H1 (cell line): ENCODE measurements at regions not wholly inside any gene's neighbourhood (a gene's known extent, or its start where the extent isn't known, plus 50 kb on each side); places are given as distances from the start of the nearest gene placed in this dataset.
A peak's percentile ranks its signal among the peaks of the same experiment; 100 is the strongest.

Experiments
- CTCF ChIA-PET: fragments of 300-600 bp; sonication (Branson Sonifier 250); formaldehyde crosslinking; loops from one replicate; lab custom pipeline; 2021; ENCODE audit not compliant: partially characterized antibody; lab: Charles Lee
- POLR2A ChIA-PET: fragments of 300-600 bp; sonication (Branson Sonifier 250); formaldehyde crosslinking; loops from one replicate; lab custom pipeline; 2021; ENCODE audit warnings: inconsistent platforms; ENCODE audit not compliant: partially characterized antibody; lab: Charles Lee
- DNase-seq, 2 experiments: peaks; one replicate each; pipeline versions ENCODE4 v3.0.0 to v3.0.0-alpha.2; 2010 to 2022; ENCODE audit warnings: low spot score in 2 of 2, low read depth in 1 of 2, mixed read lengths in 1 of 2
- FAIRE-seq: peaks from 2 replicates; lab custom pipeline; 2011; peaks lifted over from hg19 to GRCh38; lab: Jason Lieb, UNC
- H2AFZ ChIP-seq: 2 replicates; pipeline ENCODE4 v1.8.1; 2012; ENCODE audit warnings: low read length, inconsistent platforms
- H2AK5ac ChIP-seq: 2 replicates; pipeline ENCODE4 v1.6.1; 2013; ENCODE audit warnings: low read depth, low read length
- H2BK120ac ChIP-seq: replicated peaks from 2 replicates; pipeline ENCODE3; 2013; ENCODE audit warnings: low read depth, low read length, inconsistent platforms
- H2BK12ac ChIP-seq: 2 replicates; pipeline ENCODE4 v1.6.1; 2013; ENCODE audit warnings: low read depth, low read length
- H2BK15ac ChIP-seq: 2 replicates; pipeline ENCODE4 v1.6.1; 2013; ENCODE audit warnings: low read length
- H2BK20ac ChIP-seq: 2 replicates; pipeline ENCODE4 v1.6.1; 2013; ENCODE audit warnings: low read length
- H2BK5ac ChIP-seq: 2 replicates; pipeline ENCODE4 v1.6.1; 2013; ENCODE audit warnings: low read depth, low read length
- H3K14ac ChIP-seq: 2 replicates; pipeline ENCODE4 v1.6.1; 2013; ENCODE audit warnings: inconsistent platforms; ENCODE audit not compliant: insufficient read length
- H3K18ac ChIP-seq: 2 replicates; pipeline ENCODE4 v1.6.1; 2013; ENCODE audit warnings: low read length; ENCODE audit errors: extremely low read depth
- H3K23ac ChIP-seq: 2 replicates; pipeline ENCODE4 v1.6.1; 2013; ENCODE audit warnings: inconsistent platforms; ENCODE audit not compliant: insufficient read length
- H3K23me2 ChIP-seq: 2 replicates; pipeline ENCODE4 v1.6.1; 2013; ENCODE audit warnings: low read depth, low read length
- H3K27ac ChIP-seq: 2 replicates; pipeline ENCODE4 v1.6.1; 2011; ENCODE audit warnings: low read depth, low read length, inconsistent platforms
- H3K27me3 ChIP-seq, 4 experiments: replicated peaks in 1 of 4; 1 replicate in 1 of 4; 2 replicates in 3 of 4; pipeline versions ENCODE4 v1.6.1 to v1.8.1; 2011 to 2013; ENCODE audit warnings: low read length in 3 of 4, mild to moderate bottlenecking in 3 of 4, inconsistent platforms in 2 of 4, mixed read lengths in 2 of 4, moderate library complexity in 1 of 4; ENCODE audit not compliant: control insufficient read depth in 3 of 4, insufficient read depth in 3 of 4; ENCODE audit errors: extremely low read depth in 1 of 4
- H3K36me3 ChIP-seq, 4 experiments: 2 replicates each; pipeline versions ENCODE4 v1.6.1 to v1.8.1; 2011 to 2013; ENCODE audit warnings: mild to moderate bottlenecking in 4 of 4, low read length in 3 of 4, moderate library complexity in 2 of 4, control low read depth in 1 of 4, inconsistent platforms in 1 of 4; ENCODE audit not compliant: insufficient read depth in 4 of 4, control insufficient read depth in 2 of 4
- H3K4ac ChIP-seq: replicated peaks from 2 replicates; pipeline ENCODE3; 2013; ENCODE audit warnings: low read length, low read depth, mixed read lengths, inconsistent platforms; ENCODE audit not compliant: insufficient read length
- H3K4me1 ChIP-seq, 4 experiments: replicated peaks in 1 of 4; 1 replicate in 1 of 4; 2 replicates in 3 of 4; pipeline versions ENCODE4 v1.6.1 to v1.8.1; 2011 to 2013; ENCODE audit warnings: low read length in 3 of 4, inconsistent platforms in 2 of 4, mixed read lengths in 1 of 4; ENCODE audit not compliant: insufficient read depth in 4 of 4, control insufficient read depth in 3 of 4
- H3K4me2 ChIP-seq, 2 experiments: 2 replicates each; pipeline versions ENCODE4 v1.6.1 to v1.8.1; 2011 to 2013; ENCODE audit warnings: low read depth in 2 of 2, low read length in 2 of 2, control low read depth in 1 of 2, inconsistent platforms in 1 of 2, mild to moderate bottlenecking in 1 of 2; ENCODE audit not compliant: insufficient read depth in 1 of 2
- H3K4me3 ChIP-seq, 4 experiments: fragments of 200-600, 300-600 bp in 1 of 4; sonication (generic), shearing (Covaris generic), sonication (Bioruptor Twin) in 1 of 4; 2 replicates each; pipeline versions ENCODE4 v1.5.1 to v1.8.1; 2011 to 2016; ENCODE audit warnings: low read length in 4 of 4, low read depth in 3 of 4, control low read depth in 2 of 4, inconsistent platforms in 2 of 4, mild to moderate bottlenecking in 2 of 4, mixed read lengths in 1 of 4, moderate library complexity in 1 of 4; ENCODE audit not compliant: insufficient read depth in 2 of 4; ENCODE audit errors: extremely low read depth in 1 of 4
- H3K56ac ChIP-seq: replicated peaks from 2 replicates; pipeline ENCODE3; 2013; ENCODE audit warnings: low read depth, mild to moderate bottlenecking, mixed read lengths, low read length, inconsistent platforms; ENCODE audit not compliant: insufficient read length
- H3K79me1 ChIP-seq: 2 replicates; pipeline ENCODE4 v1.6.1; 2013; ENCODE audit warnings: low read depth, low read length, control low read depth
- H3K79me2 ChIP-seq, 2 experiments: 2 replicates each; pipeline versions ENCODE4 v1.6.1 to v1.8.1; 2012 to 2013; ENCODE audit warnings: low read length in 2 of 2, mild to moderate bottlenecking in 2 of 2, inconsistent platforms in 1 of 2; ENCODE audit not compliant: insufficient read depth in 2 of 2, control insufficient read depth in 1 of 2
- H3K9ac ChIP-seq, 4 experiments: replicated peaks in 1 of 4; 1 replicate in 1 of 4; 2 replicates in 3 of 4; pipeline versions ENCODE4 v1.6.1 to v1.8.1; 2011 to 2013; ENCODE audit warnings: low read depth in 3 of 4, low read length in 3 of 4, control low read depth in 2 of 4, mild to moderate bottlenecking in 2 of 4, moderate library complexity in 2 of 4, inconsistent platforms in 1 of 4; ENCODE audit errors: extremely low read depth in 1 of 4
- H3K9me3 ChIP-seq, 2 experiments: 2 replicates each; pipeline versions ENCODE4 v1.6.1 to v1.8.1; 2012 to 2013; ENCODE audit warnings: mild to moderate bottlenecking in 2 of 2, moderate library complexity in 2 of 2, control low read depth in 1 of 2, inconsistent platforms in 1 of 2, low read depth in 1 of 2, low read length in 1 of 2, mixed read lengths in 1 of 2; ENCODE audit not compliant: insufficient read depth in 2 of 2
- H4K20me1 ChIP-seq, 2 experiments: replicated peaks in 1 of 2; 2 replicates each; pipeline versions ENCODE3 to v1.8.1; 2011 to 2013; ENCODE audit warnings: inconsistent platforms in 2 of 2, low read length in 2 of 2, mild to moderate bottlenecking in 1 of 2; ENCODE audit not compliant: insufficient read depth in 2 of 2, control insufficient read depth in 1 of 2
- H4K5ac ChIP-seq: 2 replicates; pipeline ENCODE4 v1.6.1; 2013; ENCODE audit warnings: low read length, low read depth, mixed read lengths, inconsistent platforms; ENCODE audit not compliant: insufficient read length
- H4K8ac ChIP-seq: 2 replicates; pipeline ENCODE4 v1.8.0; 2013; ENCODE audit warnings: mild to moderate bottlenecking, moderate library complexity, low read length, inconsistent platforms; ENCODE audit not compliant: insufficient read depth; ENCODE audit errors: extremely low read depth
- H4K91ac ChIP-seq: replicated peaks from 2 replicates; pipeline ENCODE3; 2013; ENCODE audit warnings: low read length, mixed read lengths, inconsistent platforms; ENCODE audit not compliant: insufficient read length
- BRCA1 ChIP-seq: IDR thresholded peaks from 2 replicates; pipeline ENCODE4 v1.6.1; 2012; ENCODE audit warnings: low read depth, low read length, improper control_type of control experiment
- E2F6 ChIP-seq: IDR thresholded peaks from 2 replicates; pipeline ENCODE4 v1.6.1; 2012; ENCODE audit warnings: inconsistent platforms
- GTF2F1 ChIP-seq: IDR thresholded peaks from 2 replicates; pipeline ENCODE4 v1.6.1; 2012; ENCODE audit warnings: low read depth, low read length, improper control_type of control experiment, borderline replicate concordance
- MAX ChIP-seq: IDR thresholded peaks from 2 replicates; pipeline ENCODE4 v1.6.1; 2012; ENCODE audit warnings: inconsistent platforms
- POLR2A ChIP-seq, 2 experiments: IDR thresholded peaks; 1 replicate in 1 of 2; 2 replicates in 1 of 2; pipeline ENCODE4 v1.6.1; 2011; ENCODE audit warnings: low read depth in 2 of 2, low read length in 2 of 2, mild to moderate bottlenecking in 2 of 2; ENCODE audit errors: control extremely low read depth in 1 of 2
- POLR2AphosphoS5 ChIP-seq: IDR thresholded peaks from 2 replicates; pipeline ENCODE4 v1.6.1; 2011; ENCODE audit warnings: low read depth, low read length
- RAD21 ChIP-seq, 2 experiments: IDR thresholded peaks in 1 of 2; conservative IDR thresholded peaks in 1 of 2; 2 replicates each; pipeline ENCODE4 v1.6.1; 2011; ENCODE audit warnings: low read depth in 2 of 2, low read length in 2 of 2, improper control_type of control experiment in 1 of 2, inconsistent platforms in 1 of 2, mild to moderate bottlenecking in 1 of 2, moderate library complexity in 1 of 2
- SP2 ChIP-seq: IDR thresholded peaks from 2 replicates; pipeline ENCODE4 v1.6.1; 2012; ENCODE audit warnings: mild to moderate bottlenecking, low read length, inconsistent platforms
- TAF1 ChIP-seq: IDR thresholded peaks from 2 replicates; pipeline ENCODE4 v1.6.1; 2011; ENCODE audit warnings: mild to moderate bottlenecking, low read depth, low read length
- TBP ChIP-seq: IDR thresholded peaks from 2 replicates; pipeline ENCODE4 v1.6.1; 2011; ENCODE audit warnings: low read depth, low read length, improper control_type of control experiment
- YY1 ChIP-seq: IDR thresholded peaks from 2 replicates; pipeline ENCODE4 v1.6.1; 2011; ENCODE audit warnings: low read depth, mild to moderate bottlenecking, low read length
- WGBS, 2 experiments: shearing (Covaris generic) in 1 of 2; methylation state at CpG; one replicate each; pipeline versions ENCODE4 v1.1.6 to v1.1.7; 2013 to 2015; ENCODE audit warnings: low lambda C conversion rate in 2 of 2, mixed read lengths in 2 of 2, inconsistent platforms in 1 of 2, low coverage in 1 of 2, missing lambda C conversion rate in 1 of 2; ENCODE audit not compliant: insufficient replicate concordance in 2 of 2, insufficient coverage in 1 of 2, insufficient read length in 1 of 2; ENCODE audit errors: extremely low coverage in 1 of 2, missing lambda C conversion rate in 1 of 2; 5-methylcytosine and 5-hydroxymethylcytosine counted together

GRCh38 chr10:131452926-131453720, 141.6 kb upstream of the TCERG1L start:
- Histone ChIP-seq H3K27me3 (peaks cover 0 to 7% (median 0%) of the 10 kb centered on the region in 4 experiments; a peak in 3 of 7 replicates), H3K23ac (no peak overlapping the region), H2BK120ac (no peak overlapping the region), H3K18ac (peak overlapping the region; percentile 89), H4K91ac (peak overlapping the region; percentile 87), H3K4ac (peak overlapping the region; percentile 70), H2AFZ (peak overlapping the region; percentile 94), H3K9me3 (no peaks in the 10 kb centered on the region), H4K20me1 (no peaks in the 10 kb centered on the region), H2BK20ac (peak overlapping the region; percentile 72; the same call in 1 of the 2 replicates), H2AK5ac (no peak overlapping the region), H4K8ac (peak overlapping the region; percentile 92), H3K56ac (no peak overlapping the region), H2BK15ac (peak overlapping the region; percentile 55; the same call in 1 of the 2 replicates), H3K79me2 (no peaks in the 10 kb centered on the region), H3K4me1 (peaks cover 0 to 17% (median 12%) of the 10 kb centered on the region in 4 experiments; a peak in 6 of 7 replicates), H2BK12ac (peak overlapping the region; percentile 82; the same call in 1 of the 2 replicates), H3K4me2 (peak overlapping the region; percentile 66 to 83), H3K27ac (no peak overlapping the region), H3K36me3 (no peaks in the 10 kb centered on the region), H3K14ac (no peak overlapping the region), H4K5ac (peak overlapping the region; percentile 28), H2BK5ac (no peak overlapping the region), H3K4me3 (peak overlapping the region; percentile 24 to 57 (median 33)), H3K79me1 (no peaks in the 10 kb centered on the region), H3K9ac (peak overlapping the region in 1 of 4 experiments; percentile 25; a peak in 2 of 7 replicates), H3K23me2 (peaks cover 4% of the 10 kb centered on the region; the same call in 1 of the 2 replicates)
- ChIA-PET POLR2A (interaction anchor here (0.6 to 1.3 kb wide), 4 partner anchors 10 to 36 kb away, joined by 3 to 5 read pairs (median 3); no protein-coding TSS in a partner anchor), CTCF (interaction anchor here (0.7 to 4.0 kb wide), 41 partner anchors 8 to 558 kb away, joined by 3 to 32 read pairs (median 5); no protein-coding TSS in a partner anchor)
- FAIRE-seq = no peak
- WGBS, 2 experiments = 32% methylated on average over 30 of the region's 33 CpGs; no CpG with 5 or more reads in 1 of the 2 experiments
- peak; percentile 34 to 80 for DNase-seq
- TF ChIP-seq MAX (peak; percentile 69), SP2 (no peak), POLR2A (IDR thresholded peaks at IDR 0.05; ENCODE audit: control extremely low read depth in 1 of 2, low read depth in 2 of 2, low read length in 2 of 2) (peak in 1 of 2 experiments; percentile 65; a peak in 2 of 3 replicates), TAF1 (peak; percentile 52; the same call in 1 of the 2 replicates), YY1 (peak; percentile 50; the same call in 1 of the 2 replicates), TBP (0 out of 2 replicates have a peak, but pooled peaks have one; percentile 18), GTF2F1 (no peak), E2F6 (peak; percentile 75), BRCA1 (no peak), POLR2AphosphoS5 (peak; percentile 64), RAD21 (IDR thresholded peaks at IDR 0.05 in 1 of 2, conservative IDR thresholded peaks at IDR 0.05 in 1 of 2; ENCODE audit: low read depth in 2 of 2, low read length in 2 of 2) (peak in 1 of 2 experiments; percentile 14; a peak in 1 of 4 replicates)
